HG03342 (cell line): ENCODE measurements at regions not wholly inside any gene's neighbourhood (a gene's known extent, or its start where the extent isn't known, plus 50 kb on each side); places are given as distances from the start of the nearest gene placed in this dataset.
"Not testable (repeated sequence)": the region's sequence is repeated elsewhere in the genome, so short reads cannot be mapped to it uniquely, and the experiment has no call there.

Experiments used
- ATAC-seq: cut with Tn5 transposase; IDR thresholded peaks from one replicate; pipeline ENCODE4 v1.9.1; 2021; ENCODE audit warnings: mild to moderate bottlenecking, moderate library complexity; ENCODE audit not compliant: unreplicated experiment

- ATAC-seq: not testable (repeated sequence)
Observed at GRCh38 chr1:83154306-83154705, 844.6 kb downstream of the TTLL7 start.

GRCh38 chr1:83151167-83151898 lies 847.6 kb downstream of the TTLL7 start:
- not testable (repeated sequence) for ATAC-seq

- ATAC-seq: not testable (repeated sequence)
Observed at GRCh38 chr1:83150479-83150878, 848.5 kb downstream of the TTLL7 start.

GRCh38 chr1:83145820-83146219 lies 853.1 kb downstream of the TTLL7 start:
- ATAC-seq: not testable (repeated sequence)

- not testable (repeated sequence) for ATAC-seq
Observed at GRCh38 chr1:83142802-83143201, 856.1 kb downstream of the TTLL7 start.

- not testable (repeated sequence) for ATAC-seq
Observed at GRCh38 chr1:83135524-83136157, 863.3 kb downstream of the TTLL7 start.

GRCh38 chr1:83134322-83135014 lies 864.5 kb downstream of the TTLL7 start:
- ATAC-seq: not testable (repeated sequence)

GRCh38 chr1:83131692-83131955 lies 867.3 kb downstream of the TTLL7 start:
- no peak for ATAC-seq

GRCh38 chr1:83130886-83131691 lies 867.8 kb downstream of the TTLL7 start:
- no peak for ATAC-seq

GRCh38 chr1:83129107-83129506 lies 869.8 kb downstream of the TTLL7 start:
- no peak for ATAC-seq

GRCh38 chr1:83125456-83125855 lies 873.5 kb downstream of the TTLL7 start:
- ATAC-seq: no peak

- no peak for ATAC-seq
Observed at GRCh38 chr1:83123019-83123418, 875.9 kb downstream of the TTLL7 start.

- no peak for ATAC-seq
Observed at GRCh38 chr1:83118472-83118871, 880.5 kb downstream of the TTLL7 start.

- ATAC-seq: not testable (repeated sequence)
Observed at GRCh38 chr1:83117030-83117429, 881.9 kb downstream of the TTLL7 start.

- ATAC-seq: no peak
Observed at GRCh38 chr1:83115785-83116184, 883.1 kb downstream of the TTLL7 start.

- ATAC-seq: no peak
Observed at GRCh38 chr1:83114136-83114834, 884.6 kb downstream of the TTLL7 start.

- ATAC-seq: no peak
Observed at GRCh38 chr1:83113652-83114051, 885.3 kb downstream of the TTLL7 start.

GRCh38 chr1:83112248-83112885 lies 886.6 kb downstream of the TTLL7 start:
- ATAC-seq: no peak

GRCh38 chr1:83110156-83110555 lies 888.8 kb downstream of the TTLL7 start:
- no peak for ATAC-seq

GRCh38 chr1:83109692-83110091 lies 889.2 kb downstream of the TTLL7 start:
- no peak for ATAC-seq
